CD4-positive, alpha-beta memory T cell (primary cell): ENCODE measurements at regions not wholly inside any gene's neighbourhood (a gene's known extent, or its start where the extent isn't known, plus 50 kb on each side); places are given as distances from the start of the nearest gene placed in this dataset.
"Not testable (repeated sequence)": the region's sequence is repeated elsewhere in the genome, so short reads cannot be mapped to it uniquely, and the experiment has no call there.

Experiments
- CTCF ChIA-PET: fragments of 350-600 bp; sonication (Branson Sonifier 250); formaldehyde crosslinking; loops from one replicate; lab custom pipeline; 2021; ENCODE audit warnings: inconsistent platforms; ENCODE audit not compliant: partially characterized antibody; lab: Charles Lee
- POLR2A ChIA-PET: fragments of 350-600 bp; sonication (Branson Sonifier 250); formaldehyde crosslinking; loops from one replicate; lab custom pipeline; 2021; ENCODE audit not compliant: partially characterized antibody; lab: Charles Lee
- DNase-seq, 5 donors: peaks; one replicate each; pipeline versions ENCODE4 v3.0.0 to v3.0.0-alpha.2; 2020 to 2022; ENCODE audit warnings: mixed read lengths in 1 of 5
- H3K27ac ChIP-seq: one replicate; pipeline ENCODE4 v1.7.0; 2013; ENCODE audit warnings: low read depth, low read length
- H3K27me3 ChIP-seq: 2 replicates; pipeline ENCODE4 v1.7.0; 2013; ENCODE audit warnings: mild to moderate bottlenecking, low read length, moderate library complexity; ENCODE audit not compliant: insufficient read depth
- H3K36me3 ChIP-seq: 2 replicates; pipeline ENCODE4 v1.7.0; 2013; ENCODE audit warnings: mild to moderate bottlenecking, low read length, moderate library complexity; ENCODE audit not compliant: insufficient read depth
- H3K4me1 ChIP-seq: 2 replicates; pipeline ENCODE4 v1.7.0; 2013; ENCODE audit warnings: mild to moderate bottlenecking, low read length, moderate library complexity; ENCODE audit not compliant: insufficient read depth
- H3K4me3 ChIP-seq, 2 donors: one replicate each; pipeline ENCODE4 v1.7.0; 2013; ENCODE audit warnings: low read length in 2 of 2, mild to moderate bottlenecking in 1 of 2
- H3K9me3 ChIP-seq, 2 donors: one replicate each; pipeline ENCODE4 v1.7.0; 2013; ENCODE audit warnings: low read length in 2 of 2, control low read depth in 1 of 2; ENCODE audit not compliant: control insufficient read depth in 1 of 2
- H3K27ac Mint-ChIP-seq, 7 donors: one replicate each; pipeline ENCODE4 v1.8.0; 2020 to 2021; ENCODE audit warnings: mixed read lengths in 7 of 7, mild to moderate bottlenecking in 6 of 7, inconsistent platforms in 3 of 7, moderate library complexity in 3 of 7
- H3K27me3 Mint-ChIP-seq, 2 donors: one replicate each; pipeline ENCODE4 v1.8.0; 2020 to 2021; ENCODE audit warnings: mixed read lengths in 2 of 2
- H3K36me3 Mint-ChIP-seq, 2 donors: one replicate each; pipeline ENCODE4 v1.8.0; 2020 to 2021; ENCODE audit warnings: mixed read lengths in 2 of 2, inconsistent platforms in 1 of 2, mild to moderate bottlenecking in 1 of 2
- H3K4me1 Mint-ChIP-seq, 4 donors: one replicate each; pipeline ENCODE4 v1.8.0; 2020 to 2021; ENCODE audit warnings: mixed read lengths in 4 of 4, mild to moderate bottlenecking in 1 of 4
- H3K4me3 Mint-ChIP-seq, 8 donors: one replicate each; pipeline ENCODE4 v1.8.0; 2020 to 2021; ENCODE audit warnings: mixed read lengths in 8 of 8, mild to moderate bottlenecking in 7 of 8, moderate library complexity in 6 of 8, inconsistent platforms in 3 of 8
- H3K9me3 Mint-ChIP-seq, 8 donors: one replicate each; pipeline ENCODE4 v1.8.0; 2020 to 2021; ENCODE audit warnings: mixed read lengths in 8 of 8, mild to moderate bottlenecking in 5 of 8, inconsistent platforms in 3 of 8, moderate library complexity in 1 of 8
- intact Hi-C: fragments of 100-400 bp; cut with micrococcal nuclease; formaldehyde crosslinking; loops from one replicate; pipeline ENCODE4 v1.15.1; 2023

DNA sequence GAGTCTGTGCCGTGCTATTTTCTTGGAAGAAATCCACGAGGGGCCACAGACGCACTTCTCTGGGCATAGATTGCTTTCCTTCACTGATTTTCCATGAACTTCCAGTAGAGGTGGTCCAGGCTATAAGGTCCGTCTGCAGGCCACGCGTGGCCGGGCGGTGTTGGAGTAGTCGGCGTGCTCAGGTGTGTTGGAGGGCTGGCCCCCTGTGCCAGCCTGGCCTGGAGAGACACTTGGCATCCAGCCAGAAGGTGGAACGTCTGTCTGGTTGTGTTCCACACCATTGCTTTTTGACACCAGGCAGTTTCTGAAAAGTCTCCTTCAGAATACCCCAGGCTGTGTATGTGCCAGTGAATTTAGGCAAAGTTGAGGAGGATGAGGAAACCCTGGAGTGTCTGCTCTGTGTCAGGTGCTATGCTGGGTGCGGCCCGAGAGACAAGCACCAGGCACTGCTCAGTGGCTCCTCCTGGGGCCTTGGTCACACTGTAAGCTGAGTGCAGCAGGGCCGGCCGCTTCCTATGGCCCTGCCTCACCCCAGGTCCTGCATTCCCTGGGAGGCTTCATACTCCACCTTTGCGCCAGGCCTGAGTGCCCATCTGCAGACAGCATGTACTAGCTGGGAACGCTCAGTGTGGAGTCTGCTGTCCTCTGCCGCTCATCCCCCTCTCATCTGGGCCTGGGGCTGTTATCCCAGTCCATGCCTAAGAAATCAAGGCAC lies 52.1 kb upstream of the TAMM41 start:
- Histone ChIP-seq H3K4me1 (no peaks in the 10 kb centered on the region), H3K36me3 (no peaks in the 10 kb centered on the region), H3K4me3 (no peak overlapping the region), H3K27ac (no peak overlapping the region), H3K9me3 (no peaks in the 10 kb centered on the region), H3K27me3 (no peaks in the 10 kb centered on the region)
- Mint-ChIP-seq H3K27me3 (peaks cover 9 to 16% of the 10 kb centered on the region in 2 donors), H3K9me3 (peaks cover 0 to 10% (median under 1%) of the 10 kb centered on the region in 8 donors), H3K27ac (no peak overlapping the region), H3K36me3 (peaks cover 0 to 5% of the 10 kb centered on the region in 2 donors), H3K4me1 (peaks cover 0 to 2% (median 0%) of the 10 kb centered on the region in 4 donors), H3K4me3 (no peak overlapping the region)
- DNase-seq, result no peak
- intact Hi-C loops, result no loop called here
- ChIA-PET CTCF (no interaction called here), POLR2A (no interaction called here)

DNA sequence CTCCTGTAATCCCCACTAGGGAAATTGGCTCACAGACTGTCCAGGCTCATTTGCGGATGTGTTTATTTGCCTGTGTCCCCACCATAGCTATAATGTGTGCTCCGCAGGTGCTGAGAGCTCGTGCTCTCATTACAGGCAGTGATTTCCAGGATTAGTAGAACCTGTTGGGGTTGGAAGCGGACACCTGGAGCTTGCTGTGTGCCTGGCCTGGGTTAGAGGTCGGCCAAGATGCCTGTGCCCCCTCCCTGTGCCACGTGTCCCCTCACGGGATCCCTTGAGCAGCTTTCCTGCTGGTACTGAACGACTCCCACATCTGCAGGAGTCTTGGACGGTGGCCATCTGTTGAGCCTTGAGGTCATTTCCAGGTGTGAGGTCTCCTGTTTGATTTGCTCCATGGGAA lies 52.7 kb upstream of the TAMM41 start:
- CTCF ChIA-PET, H3K9me3 ChIP-seq, DNase-seq, H3K4me3 ChIP-seq, H3K4me1 Mint-ChIP-seq, H3K27ac ChIP-seq, H3K9me3 Mint-ChIP-seq, H3K27me3 ChIP-seq, H3K36me3 Mint-ChIP-seq, POLR2A ChIA-PET, H3K4me3 Mint-ChIP-seq, intact Hi-C loops, H3K4me1 ChIP-seq, H3K27ac Mint-ChIP-seq, H3K36me3 ChIP-seq: not testable (repeated sequence)
- H3K27me3 Mint-ChIP-seq, result peaks cover 9 to 15% of the 10 kb centered on the region in 2 donors

DNA sequence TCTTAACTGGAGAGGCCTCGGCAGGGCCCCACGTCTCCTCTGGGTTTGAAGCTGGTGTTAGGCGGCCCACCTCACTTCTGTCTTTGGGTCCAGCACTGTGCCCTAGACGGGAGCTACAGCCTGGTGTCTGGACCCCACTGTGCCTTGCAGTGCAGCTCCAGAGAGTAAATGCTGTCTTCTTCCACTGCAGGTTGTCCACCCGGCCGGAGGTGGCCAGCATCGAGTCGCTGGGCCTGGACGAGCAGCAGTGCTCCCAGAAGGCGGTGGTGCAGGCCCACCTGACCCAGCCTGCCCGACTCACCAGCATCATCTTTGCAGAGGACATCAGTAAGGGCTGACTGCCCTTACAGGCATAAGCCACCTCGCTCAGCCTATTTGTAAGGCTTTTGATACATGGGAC lies 53.1 kb upstream of the TAMM41 start:
- no peaks in the 10 kb centered on the region for H3K36me3 ChIP-seq
- DNase-seq, result no peak
- H3K27me3 ChIP-seq, result no peaks in the 10 kb centered on the region
- POLR2A ChIA-PET, result no interaction called here
- no peaks in the 10 kb centered on the region for H3K4me1 ChIP-seq
- no peak overlapping the region for H3K27ac Mint-ChIP-seq
- H3K4me3 ChIP-seq, result no peak overlapping the region
- CTCF ChIA-PET, result no interaction called here
- intact Hi-C loops, result no loop called here
- peaks cover 0 to 5% of the 10 kb centered on the region in 2 donors for H3K36me3 Mint-ChIP-seq
- peaks cover 9 to 14% of the 10 kb centered on the region in 2 donors for H3K27me3 Mint-ChIP-seq
- H3K4me1 Mint-ChIP-seq, result peaks cover 0 to 2% (median 0%) of the 10 kb centered on the region in 4 donors
- H3K9me3 Mint-ChIP-seq, result peaks cover 0 to 8% (median 0%) of the 10 kb centered on the region in 8 donors
- no peak overlapping the region for H3K27ac ChIP-seq
- no peak overlapping the region for H3K4me3 Mint-ChIP-seq
- H3K9me3 ChIP-seq, result no peaks in the 10 kb centered on the region

DNA sequence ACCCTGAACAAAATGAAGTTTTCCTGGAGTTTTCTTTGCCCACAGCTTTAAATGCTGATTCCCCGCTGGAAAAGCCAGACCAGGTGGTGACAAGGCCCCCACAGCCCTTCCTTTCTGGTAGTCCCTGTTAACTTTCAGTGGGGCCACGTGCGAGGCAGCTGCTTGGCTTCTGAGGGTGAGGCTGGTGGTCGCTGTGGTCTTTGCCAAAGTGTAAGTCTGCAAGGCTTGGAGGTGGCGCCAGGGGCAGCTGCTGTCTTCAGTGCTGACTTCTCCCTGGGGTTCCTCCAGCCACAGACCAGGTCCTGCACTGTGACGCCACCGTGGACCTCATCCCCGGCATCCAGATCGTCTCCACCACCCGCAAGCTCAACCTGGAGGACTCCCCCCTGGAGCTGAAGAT lies 54.1 kb upstream of the TAMM41 start:
- H3K27ac Mint-ChIP-seq, result no peak overlapping the region
- no peak for DNase-seq
- no peaks in the 10 kb centered on the region for H3K36me3 ChIP-seq
- H3K36me3 Mint-ChIP-seq, result no peaks in the 10 kb centered on the region
- no peaks in the 10 kb centered on the region for H3K9me3 ChIP-seq
- intact Hi-C loops, result no loop called here
- H3K4me3 ChIP-seq, result no peak overlapping the region
- ChIA-PET CTCF (no interaction called here), POLR2A (no interaction called here)
- H3K9me3 Mint-ChIP-seq, result no peaks in the 10 kb centered on the region
- H3K27me3 ChIP-seq, result no peaks in the 10 kb centered on the region
- H3K4me1 Mint-ChIP-seq, result peaks cover 0 to 2% (median 0%) of the 10 kb centered on the region in 4 donors
- H3K27me3 Mint-ChIP-seq, result peaks cover 2 to 5% of the 10 kb centered on the region in 2 donors
- no peak overlapping the region for H3K4me3 Mint-ChIP-seq
- no peak overlapping the region for H3K27ac ChIP-seq
- no peaks in the 10 kb centered on the region for H3K4me1 ChIP-seq

DNA sequence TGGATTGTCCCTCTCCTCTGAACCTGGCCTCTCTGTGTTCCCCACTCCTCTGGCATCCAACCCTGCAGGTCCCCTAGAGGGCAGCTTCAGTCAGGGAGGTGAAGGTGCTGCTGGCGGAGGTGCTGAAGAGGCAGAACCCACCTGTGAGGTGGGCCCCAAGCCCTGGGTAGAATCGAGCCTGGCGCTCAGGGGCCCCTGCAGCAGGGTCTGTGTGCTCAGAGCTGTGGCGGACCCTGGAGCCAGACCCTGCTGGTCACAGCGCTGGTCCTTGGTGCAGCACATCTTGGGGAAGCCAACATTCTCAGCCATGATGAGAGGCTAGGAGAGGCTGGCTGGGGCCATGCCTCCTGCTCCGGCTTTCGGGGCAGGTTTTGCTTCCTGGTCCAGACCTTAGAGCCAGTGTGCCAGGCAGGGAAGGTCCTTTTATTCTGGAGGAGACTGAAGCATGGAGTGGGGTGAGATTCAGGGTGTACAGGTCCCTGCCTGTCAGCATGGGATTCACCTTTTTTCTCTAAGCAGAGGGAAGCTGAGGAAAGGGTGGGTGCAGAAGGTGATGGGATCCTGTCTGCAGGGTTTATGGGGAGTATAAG lies 54.7 kb upstream of the TAMM41 start:
- H3K4me3 ChIP-seq, result no peak overlapping the region
- Mint-ChIP-seq H3K4me3 (no peak overlapping the region), H3K9me3 (no peaks in the 10 kb centered on the region), H3K4me1 (peaks cover 0 to 2% (median 0%) of the 10 kb centered on the region in 4 donors), H3K27me3 (peaks cover 2 to 5% of the 10 kb centered on the region in 2 donors), H3K27ac (no peak overlapping the region), H3K36me3 (no peaks in the 10 kb centered on the region)
- H3K27ac ChIP-seq, result no peak overlapping the region
- no peaks in the 10 kb centered on the region for H3K9me3 ChIP-seq
- intact Hi-C loops, result no loop called here
- ChIA-PET CTCF (no interaction called here), POLR2A (no interaction called here)
- no peak for DNase-seq
- no peaks in the 10 kb centered on the region for H3K4me1 ChIP-seq
- H3K27me3 ChIP-seq, result no peaks in the 10 kb centered on the region
- H3K36me3 ChIP-seq, result no peaks in the 10 kb centered on the region

DNA sequence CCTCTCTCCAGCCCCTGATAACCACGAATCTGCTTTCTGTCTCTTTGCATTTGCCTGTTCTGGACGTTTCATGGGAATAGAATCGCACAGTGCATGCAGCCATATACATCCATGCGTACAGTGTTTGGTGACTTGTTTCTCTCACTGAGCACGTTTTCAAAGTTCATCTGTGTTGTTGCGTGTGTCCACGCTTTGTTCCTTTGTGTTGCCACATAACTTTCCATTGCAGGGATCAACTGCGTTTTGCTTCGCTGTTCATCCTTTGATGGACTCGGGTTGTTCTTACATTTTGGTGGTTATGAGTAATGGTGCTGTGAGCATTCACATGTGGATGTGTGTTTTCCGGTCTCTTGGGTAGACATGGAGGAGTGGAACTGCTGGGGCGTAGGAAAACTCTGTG lies 56.4 kb upstream of the TAMM41 start:
- H3K4me3 ChIP-seq, result no peak overlapping the region
- no peak overlapping the region for H3K27ac ChIP-seq
- Mint-ChIP-seq H3K4me1 (peaks cover 0 to 7% (median 4%) of the 10 kb centered on the region in 4 donors), H3K4me3 (no peak overlapping the region), H3K9me3 (no peaks in the 10 kb centered on the region), H3K27ac (no peak overlapping the region), H3K27me3 (peaks cover 0 to 1% of the 10 kb centered on the region in 2 donors), H3K36me3 (no peaks in the 10 kb centered on the region)
- H3K4me1 ChIP-seq, result no peaks in the 10 kb centered on the region
- POLR2A ChIA-PET, result no interaction called here
- DNase-seq, result no peak
- intact Hi-C loops, result no loop called here
- CTCF ChIA-PET, result no interaction called here
- no peaks in the 10 kb centered on the region for H3K36me3 ChIP-seq
- H3K9me3 ChIP-seq, result no peaks in the 10 kb centered on the region
- H3K27me3 ChIP-seq, result no peaks in the 10 kb centered on the region

DNA sequence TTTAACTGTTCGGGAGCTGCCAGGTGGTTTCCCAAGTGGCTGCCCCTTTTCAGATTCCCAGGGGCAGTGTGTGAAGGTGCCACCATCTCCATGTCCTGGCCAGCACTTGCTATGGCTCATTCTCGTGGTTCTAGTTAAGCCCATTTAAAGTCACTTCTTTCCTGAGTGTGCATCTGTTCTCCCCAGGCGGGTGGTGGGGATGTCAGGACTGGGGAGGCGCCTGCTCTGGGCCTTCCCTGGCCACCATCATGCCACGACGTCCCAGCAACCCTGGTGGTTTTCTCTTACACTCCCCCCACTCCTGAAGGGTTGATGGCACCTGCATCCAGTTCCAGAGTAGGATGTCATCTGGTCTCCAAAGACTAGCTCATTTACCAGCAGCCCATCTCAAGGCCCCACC lies 56.8 kb upstream of the TAMM41 start:
- H3K27me3 Mint-ChIP-seq, result peaks cover 0 to 1% of the 10 kb centered on the region in 2 donors
- H3K27ac ChIP-seq, result no peak overlapping the region
- H3K4me1 Mint-ChIP-seq, result peaks cover 0 to 11% (median 6%) of the 10 kb centered on the region in 4 donors
- no peaks in the 10 kb centered on the region for H3K27me3 ChIP-seq
- intact Hi-C loops, result no loop called here
- ChIA-PET POLR2A (no interaction called here), CTCF (no interaction called here)
- no peaks in the 10 kb centered on the region for H3K36me3 Mint-ChIP-seq
- no peaks in the 10 kb centered on the region for H3K9me3 Mint-ChIP-seq
- H3K4me1 ChIP-seq, result no peaks in the 10 kb centered on the region
- H3K4me3 Mint-ChIP-seq, result no peak overlapping the region
- no peak for DNase-seq
- H3K4me3 ChIP-seq, result no peak overlapping the region
- H3K9me3 ChIP-seq, result no peaks in the 10 kb centered on the region
- no peak overlapping the region for H3K27ac Mint-ChIP-seq
- H3K36me3 ChIP-seq, result no peaks in the 10 kb centered on the region
